Heart left ventricle (tissue), 16 donors: ENCODE measurements at regions not wholly inside any gene's neighbourhood (a gene's known extent, or its start where the extent isn't known, plus 50 kb on each side); places are given as distances from the start of the nearest gene placed in this dataset.

Experiments
- ATAC-seq, 4 donors: fragments of 200-7000 bp; cut with Tn5 transposase; one replicate each; pipeline ENCODE4 v1.9.1; 2020 to 2022; ENCODE audit warnings: moderate library complexity in 4 of 4, mild to moderate bottlenecking in 3 of 4, moderate number of reproducible peaks in 1 of 4
- DNase-seq, 5 donors: peaks; one replicate each; pipeline ENCODE4 v3.0.0-alpha.2; 2020
- H3K27ac ChIP-seq, 12 donors: fragments of 200-600 bp; sonication (generic) in 4 of 12; one replicate each; pipeline versions ENCODE4 v1.5.0 to v1.8.0; 2016 to 2022; ENCODE audit warnings: mild to moderate bottlenecking in 2 of 12
- H3K27me3 ChIP-seq, 9 donors: fragments of 200-600 bp; sonication (generic) in 2 of 9; one replicate each; pipeline versions ENCODE4 v1.5.1 to v1.8.0; 2016 to 2022; ENCODE audit warnings: mild to moderate bottlenecking in 3 of 9
- H3K36me3 ChIP-seq, 9 donors: fragments of 200-600 bp; sonication (generic) in 2 of 9; one replicate each; pipeline versions ENCODE4 v1.5.0 to v1.8.0; 2018 to 2022; ENCODE audit warnings: mild to moderate bottlenecking in 2 of 9
- H3K4me1 ChIP-seq, 12 donors: fragments of 200-600 bp; sonication (generic) in 4 of 12; one replicate each; pipeline versions ENCODE4 v1.5.0 to v1.8.0; 2016 to 2022; ENCODE audit warnings: mild to moderate bottlenecking in 3 of 12
- H3K4me3 ChIP-seq, 12 donors: fragments of 200-600 bp; sonication (generic) in 4 of 12; one replicate each; pipeline versions ENCODE4 v1.5.0 to v1.8.0; 2017 to 2022; ENCODE audit warnings: mild to moderate bottlenecking in 9 of 12, moderate library complexity in 4 of 12
- H3K9me3 ChIP-seq, 12 donors: fragments of 200-600 bp; sonication (generic) in 4 of 12; one replicate each; pipeline versions ENCODE4 v1.5.0 to v1.8.0; 2016 to 2022; ENCODE audit warnings: mild to moderate bottlenecking in 1 of 12
- POLR2A ChIP-seq, 2 donors: fragments of 450-650 bp; IDR thresholded peaks; one replicate each; pipeline ENCODE4 v1.6.1; 2017; ENCODE audit warnings: antibody characterized with exemption in 2 of 2, mild to moderate bottlenecking in 2 of 2, moderate library complexity in 2 of 2
- WGBS, 4 donors: extraction: QIAGEN DNeasy Blood & Tissue Kit in 2 of 4; methylation state at CpG; one replicate each; pipeline versions ENCODE4 v1.1.5 to v1.1.7; 2013 to 2018; 5-methylcytosine and 5-hydroxymethylcytosine counted together
- intact Hi-C, 10 donors: fragments of 100-400 bp; cut with DNase I; formaldehyde crosslinking; loops; one replicate each; pipeline versions ENCODE4 v1.11.1 to v1.14.2; 2022
- TF ChIP-seq, protein P1 (sequence below), 12 donors: fragments of 200-600 bp; sonication (generic) in 4 of 12; IDR thresholded peaks; one replicate each; pipeline versions ENCODE4 v1.5.0 to v1.8.0; 2018 to 2022; ENCODE audit warnings: antibody characterized with exemption in 12 of 12, mild to moderate bottlenecking in 5 of 12
- donor health status: ischemic (EF 13 %, LVEDD 7.1; RV severe dilation, severe dysfunction).
- donor health status: healthy with polysubstance abuse.
- donor health status: DM: no; HTN: yes; CAD: no.
- donor health status: DM: no; HTN: no; CAD: no.
- donor health status: ischemic (EF 25% LVEDD 6.9; RV normal size, moderate dysfunction).
- donor health status: ischemic (EF 25% LVEDD 5.7; RV mildly dilated, moderate dysfunction).
- donor health status: healthy.
- donor health status: DM: yes; HTN: yes; CAD: no.
- donor health status: ischemic (EF 35%, LVEDD 5.7; RV mildly dilated, moderate dysfunction).
- donor health status: nonischemic (EF 11% LVEDD 7.7; RV severe dilation, severe dysfunction).
- donor health status: DM: yes; HTN: yes; CAD: no.
- donor health status: PGD.
- donor health status: ischemic (EF 29% LVEDD 5.4; RV normal size, mild dysfunction).
- donor health status: nonischemic (EF 23%, LVEDD 6.1; RV moderate dilation, normal function).

DNA sequence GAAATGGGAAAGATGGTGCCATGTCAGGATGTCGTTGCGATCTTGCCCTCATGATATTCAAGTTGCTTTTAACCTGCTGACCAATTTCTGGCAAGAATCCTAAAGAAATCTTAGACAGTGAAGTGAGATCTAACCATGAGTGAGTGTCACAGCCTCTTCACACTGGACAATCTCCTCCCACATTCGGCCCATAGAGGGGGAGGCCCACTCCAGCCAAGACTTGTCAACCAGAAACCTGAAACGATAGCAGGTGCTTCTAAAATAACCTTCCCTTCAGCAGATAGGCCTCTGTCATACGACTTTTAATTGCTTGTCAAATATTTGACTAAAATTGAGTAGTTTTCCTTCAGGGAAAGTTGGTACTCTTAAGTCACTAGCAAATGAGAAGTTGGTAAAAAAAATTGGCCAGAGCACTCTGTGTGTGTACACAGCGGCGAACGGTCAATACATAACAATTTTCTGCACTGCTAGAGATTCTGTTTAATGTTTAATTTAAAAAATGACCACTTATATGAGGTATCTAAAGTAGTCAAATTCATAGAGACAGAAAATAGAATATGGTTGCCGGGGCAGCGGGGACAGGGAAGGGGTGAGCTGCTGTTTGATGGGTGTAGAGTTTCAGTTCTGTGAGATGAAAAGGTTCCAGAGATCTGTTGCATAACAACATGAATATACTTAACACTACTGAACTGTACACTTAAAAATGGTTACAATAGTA, 110.2 kb downstream of the VAPA start:
- ATAC-seq (no peak), DNase-seq (peak in 1 of 5 donors; percentile 9)
- H3K36me3 ChIP-seq: no peaks in the 10 kb centered on the region
- 79 to 84% (median 82%) methylated on average over 10 of the region's 10 CpGs for WGBS, 4 donors
- no peaks in the 10 kb centered on the region for H3K9me3 ChIP-seq
- intact Hi-C loops: no loop called here
- H3K4me3 ChIP-seq: no peak overlapping the region
- no peak overlapping the region for H3K27ac ChIP-seq
- H3K4me1 ChIP-seq: peaks cover 0 to 14% (median 0%) of the 10 kb centered on the region in 12 donors
- no peaks in the 10 kb centered on the region for H3K27me3 ChIP-seq
- TF ChIP-seq POLR2A (IDR thresholded peaks at IDR 0.05): no peak
- TF ChIP-seq, protein P1, sequence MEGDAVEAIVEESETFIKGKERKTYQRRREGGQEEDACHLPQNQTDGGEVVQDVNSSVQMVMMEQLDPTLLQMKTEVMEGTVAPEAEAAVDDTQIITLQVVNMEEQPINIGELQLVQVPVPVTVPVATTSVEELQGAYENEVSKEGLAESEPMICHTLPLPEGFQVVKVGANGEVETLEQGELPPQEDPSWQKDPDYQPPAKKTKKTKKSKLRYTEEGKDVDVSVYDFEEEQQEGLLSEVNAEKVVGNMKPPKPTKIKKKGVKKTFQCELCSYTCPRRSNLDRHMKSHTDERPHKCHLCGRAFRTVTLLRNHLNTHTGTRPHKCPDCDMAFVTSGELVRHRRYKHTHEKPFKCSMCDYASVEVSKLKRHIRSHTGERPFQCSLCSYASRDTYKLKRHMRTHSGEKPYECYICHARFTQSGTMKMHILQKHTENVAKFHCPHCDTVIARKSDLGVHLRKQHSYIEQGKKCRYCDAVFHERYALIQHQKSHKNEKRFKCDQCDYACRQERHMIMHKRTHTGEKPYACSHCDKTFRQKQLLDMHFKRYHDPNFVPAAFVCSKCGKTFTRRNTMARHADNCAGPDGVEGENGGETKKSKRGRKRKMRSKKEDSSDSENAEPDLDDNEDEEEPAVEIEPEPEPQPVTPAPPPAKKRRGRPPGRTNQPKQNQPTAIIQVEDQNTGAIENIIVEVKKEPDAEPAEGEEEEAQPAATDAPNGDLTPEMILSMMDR (IDR thresholded peaks at IDR 0.05): no peak

DNA sequence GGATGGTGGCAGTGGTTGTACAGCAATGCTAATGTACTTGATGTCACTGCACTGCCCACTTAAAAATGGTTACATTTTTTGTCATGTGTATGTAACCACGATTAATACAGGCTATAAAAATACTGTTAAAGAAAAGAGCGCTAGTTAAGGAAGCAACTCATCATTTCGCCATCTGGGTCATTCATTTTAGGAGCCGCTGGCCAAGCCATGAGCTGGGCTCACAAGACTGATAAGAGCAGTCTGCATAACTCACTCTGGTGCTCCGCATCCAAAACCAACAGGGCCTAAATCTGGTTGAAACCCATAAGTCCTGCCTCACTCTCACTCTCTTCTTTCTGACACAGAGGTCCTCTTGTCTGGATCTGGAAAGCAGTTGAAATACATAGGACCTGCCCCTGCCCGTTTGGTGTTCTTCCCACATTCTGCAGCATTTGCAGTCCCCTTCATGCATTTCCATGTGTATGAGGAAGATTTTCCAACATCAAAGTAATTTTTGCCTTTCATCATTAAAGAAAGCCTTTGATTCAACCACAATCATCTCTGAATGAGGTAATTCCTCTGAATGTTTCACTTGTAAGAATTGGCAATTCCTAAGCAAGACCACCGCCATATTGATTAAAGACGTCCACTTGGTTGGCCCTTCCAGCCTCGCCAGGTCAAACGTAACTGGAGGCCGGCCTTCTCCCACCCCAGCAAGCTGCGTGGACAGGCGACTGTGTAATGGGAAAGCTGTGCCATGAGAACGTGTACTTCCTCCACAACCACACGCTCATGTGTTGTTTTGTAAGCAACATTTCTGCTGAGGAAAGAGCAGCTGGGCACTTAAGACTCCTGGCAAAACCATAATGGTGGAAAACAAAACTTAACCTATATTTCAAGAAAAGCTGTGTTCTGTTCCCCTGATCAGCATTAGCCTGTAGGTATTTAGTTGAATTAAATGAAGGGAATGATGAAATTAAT, 112.2 kb downstream of the VAPA start:
- ATAC-seq (peak; percentile 61 to 89 (median 74)), DNase-seq (peak in 2 of 5 donors; percentile 46 to 64)
- Histone ChIP-seq H3K36me3 (no peaks in the 10 kb centered on the region), H3K9me3 (no peaks in the 10 kb centered on the region), H3K27ac (peak overlapping the region in 7 of 12 donors; percentile 17 to 79 (median 32)), H3K4me3 (no peak overlapping the region), H3K4me1 (peaks cover 0 to 14% (median 0%) of the 10 kb centered on the region in 12 donors), H3K27me3 (no peaks in the 10 kb centered on the region)
- no peak for TF ChIP-seq POLR2A (IDR thresholded peaks at IDR 0.05)
- TF ChIP-seq, protein P1 (IDR thresholded peaks at IDR 0.05): no peak
- intact Hi-C loops: no loop called here
- WGBS, 4 donors: 82 to 88% (median 84%) methylated on average over 15 of the region's 15 CpGs

DNA sequence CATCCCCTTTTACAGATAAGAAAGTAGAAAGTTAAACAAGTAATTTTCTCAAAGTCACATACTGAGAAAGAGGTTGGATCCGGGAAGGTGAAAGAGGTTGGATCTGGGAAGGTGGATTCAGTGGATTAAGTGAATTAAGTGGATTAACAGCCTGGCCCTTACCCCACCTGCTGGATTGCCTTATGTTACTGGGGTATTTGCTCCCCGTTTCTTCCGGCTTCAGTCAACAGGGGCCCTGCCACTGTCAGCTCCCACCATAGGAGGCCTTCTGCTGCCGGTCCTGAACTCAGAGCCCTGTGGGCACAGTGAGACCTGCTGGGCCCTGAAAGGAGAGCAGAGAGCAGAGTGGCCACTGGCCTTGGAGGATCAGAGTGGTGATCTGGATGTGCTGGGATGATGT, 113.2 kb downstream of the VAPA start:
- ATAC-seq (no peak), DNase-seq (no peak)
- Histone ChIP-seq H3K36me3 (no peaks in the 10 kb centered on the region), H3K9me3 (no peaks in the 10 kb centered on the region), H3K27me3 (no peaks in the 10 kb centered on the region), H3K4me1 (peaks cover 0 to 17% (median under 1%) of the 10 kb centered on the region in 12 donors), H3K4me3 (no peak overlapping the region), H3K27ac (peak overlapping the region in 5 of 12 donors; percentile 0 to 79 (median 31))
- WGBS, 4 donors: 92 to 99% (median 94%) methylated on average over 4 of the region's 4 CpGs
- no peak for TF ChIP-seq POLR2A (IDR thresholded peaks at IDR 0.05)
- TF ChIP-seq, protein P1 (IDR thresholded peaks at IDR 0.05): no peak
- intact Hi-C loops: no loop called here

DNA sequence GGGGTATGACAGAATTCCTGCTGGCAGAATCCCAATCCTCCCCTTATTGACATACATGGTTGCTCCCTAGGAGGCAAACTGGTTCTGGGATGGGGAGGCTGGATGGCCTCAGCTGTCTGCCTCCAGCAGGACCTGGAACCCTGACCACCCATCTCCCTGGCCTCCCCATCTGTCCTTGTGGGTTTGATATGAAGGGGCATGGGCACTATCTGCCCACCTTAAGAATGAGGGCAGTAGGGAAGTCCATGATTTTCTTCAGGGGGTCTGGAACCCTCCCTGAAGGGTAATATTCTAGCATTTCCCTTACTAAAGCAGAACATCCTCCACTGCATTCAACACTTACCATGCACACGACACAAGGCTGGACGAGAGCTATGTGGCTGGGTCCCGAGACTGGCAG, 113.6 kb downstream of the VAPA start:
- intact Hi-C loops: no loop called here
- 95 to 99% (median 96%) methylated on average over 3 of the region's 3 CpGs for WGBS, 4 donors
- Histone ChIP-seq H3K27me3 (no peaks in the 10 kb centered on the region), H3K4me3 (no peak overlapping the region), H3K9me3 (no peaks in the 10 kb centered on the region), H3K4me1 (peaks cover 0 to 21% (median 5%) of the 10 kb centered on the region in 12 donors), H3K36me3 (no peaks in the 10 kb centered on the region), H3K27ac (peak overlapping the region in 3 of 12 donors; percentile 0 to 31 (median 17))
- TF ChIP-seq POLR2A (IDR thresholded peaks at IDR 0.05): no peak
- TF ChIP-seq, protein P1 (IDR thresholded peaks at IDR 0.05): no peak
- ATAC-seq: no peak
- DNase-seq: no peak
